ENCODE measurements at regions not wholly inside any gene's neighbourhood (a gene's known extent, or its start where the extent isn't known, plus 50 kb on each side); places are given as distances from the start of the nearest gene placed in this dataset.
"Not testable (repeated sequence)": the region's sequence is repeated elsewhere in the genome, so short reads cannot be mapped to it uniquely, and the experiment has no call there.

- ATAC-seq (ENCODE audit: poor library complexity) (no peak), DNase-seq (no peak)
- intact Hi-C loops (cut with DNase I): no loop called here
Measured at GRCh38 chr15:77836906-77837648, 204.4 kb upstream of the LINGO1 start.

- ATAC-seq (ENCODE audit: poor library complexity) (no peak), DNase-seq (no peak)
- intact Hi-C loops (cut with DNase I): no loop called here
Measured at GRCh38 chr15:77836121-77836692, 203.5 kb upstream of the LINGO1 start.

- no peak for DNase-seq
- no peak for ATAC-seq (ENCODE audit: poor library complexity)
- intact Hi-C loops (cut with DNase I): no loop called here
Measured at GRCh38 chr15:77834276-77834990, 201.7 kb upstream of the LINGO1 start.

GRCh38 chr15:77832874-77833273, 200.2 kb upstream of the LINGO1 start:
- no peak for ATAC-seq (ENCODE audit: poor library complexity)
- no peak for DNase-seq
- intact Hi-C loops (cut with DNase I): no loop called here

- DNase-seq (no peak), ATAC-seq (ENCODE audit: poor library complexity) (no peak)
- intact Hi-C loops (cut with DNase I): no loop called here
Measured at GRCh38 chr15:77831986-77832385, 199.3 kb upstream of the LINGO1 start.

GRCh38 chr15:77830051-77830468, 197.3 kb upstream of the LINGO1 start:
- intact Hi-C loops (cut with DNase I): no loop called here
- DNase-seq: no peak
- ATAC-seq (ENCODE audit: poor library complexity): no peak

- ATAC-seq (ENCODE audit: poor library complexity); DNase-seq; intact Hi-C loops (cut with DNase I): not testable (repeated sequence)
Measured at GRCh38 chr15:77829331-77829730, 196.6 kb upstream of the LINGO1 start.

GRCh38 chr15:77827860-77828259, 195.1 kb upstream of the LINGO1 start:
- DNase-seq (no peak), ATAC-seq (ENCODE audit: poor library complexity) (no peak)
- intact Hi-C loops (cut with DNase I): no loop called here

GRCh38 chr15:77826006-77826695, 193.4 kb upstream of the LINGO1 start:
- intact Hi-C loops (cut with DNase I): no loop called here
- no peak for DNase-seq
- ATAC-seq (ENCODE audit: poor library complexity): no peak

- ATAC-seq (ENCODE audit: poor library complexity): no peak
- intact Hi-C loops (cut with DNase I): no loop called here
- no peak for DNase-seq
Measured at GRCh38 chr15:77825546-77825945, 192.8 kb upstream of the LINGO1 start.

- intact Hi-C loops (cut with DNase I): no loop called here
- ATAC-seq (ENCODE audit: poor library complexity) (no peak), DNase-seq (no peak)
Measured at GRCh38 chr15:77825252-77825542, 192.5 kb upstream of the LINGO1 start.

- ATAC-seq (ENCODE audit: poor library complexity) (no peak), DNase-seq (no peak)
- intact Hi-C loops (cut with DNase I): loop anchor here (5.0 kb wide), 1 partner anchor 192 kb away; the partner anchor contains the start of gene LINGO1
Measured at GRCh38 chr15:77824361-77825251, 191.9 kb upstream of the LINGO1 start.

GRCh38 chr15:77823736-77824135, 191.0 kb upstream of the LINGO1 start:
- no peak for ATAC-seq (ENCODE audit: poor library complexity)
- intact Hi-C loops (cut with DNase I): loop anchor here (5.0 kb wide), 1 partner anchor 191 kb away; the partner anchor contains the start of gene LINGO1
- peak; percentile 20 for DNase-seq

GRCh38 chr15:77822631-77823230, 190.0 kb upstream of the LINGO1 start:
- intact Hi-C loops (cut with DNase I): loop anchor here (5.0 kb wide), 1 partner anchor 190 kb away; the partner anchor contains the start of gene LINGO1

GRCh38 chr15:77821959-77822256, 189.2 kb upstream of the LINGO1 start:
- ATAC-seq (ENCODE audit: poor library complexity): no peak
- DNase-seq: no peak
- intact Hi-C loops (cut with DNase I): loop anchor here (5.0 kb wide), 1 partner anchor 190 kb away; the partner anchor contains the start of gene LINGO1

More at GRCh38 chr15:77822631-77823230, 190.0 kb upstream of the LINGO1 start:
- ATAC-seq (ENCODE audit: poor library complexity) (no peak), DNase-seq (peak; percentile 28)

- intact Hi-C loops (cut with DNase I): loop anchor here (5.0 kb wide), 1 partner anchor 189 kb away; the partner anchor contains the start of gene LINGO1
- ATAC-seq (ENCODE audit: poor library complexity) (peak; percentile 86), DNase-seq (peak; percentile 66)
Measured at GRCh38 chr15:77821188-77821958, 188.7 kb upstream of the LINGO1 start.
